ENCODE measurements at regions not wholly inside any gene's neighbourhood (a gene's known extent, or its start where the extent isn't known, plus 50 kb on each side); places are given as distances from the start of the nearest gene placed in this dataset.

GRCh38 chr4:158371158-158371557 lies 150.5 kb upstream of the RXFP1 start (continued):
- TF ChIP-seq ZNF282 (CRISPR knock-in tag; IDR thresholded peaks at IDR 0.05) (no peak), RHOXF2B (CRISPR knock-in tag; conservative IDR thresholded peaks at IDR 0.05) (no peak), RBM25 (IDR thresholded peaks at IDR 0.05; ENCODE audit: low read depth, low read length, severe bottlenecking) (no peak), CHD7 (IDR thresholded peaks at IDR 0.05; ENCODE audit: low read depth, low read length) (no peak)
